Prostate gland (tissue), 2 donors: ENCODE measurements at regions not wholly inside any gene's neighbourhood (a gene's known extent, or its start where the extent isn't known, plus 50 kb on each side); places are given as distances from the start of the nearest gene placed in this dataset.

ENCODE experiments used
- CTCF ChIP-seq, 4 experiments: fragments of 200-600 bp in 2 of 4; fragments of 450-650 bp in 2 of 4; sonication (generic) in 2 of 4; IDR thresholded peaks; 1 replicate in 3 of 4; 2 replicates in 1 of 4; pipeline ENCODE4 v1.5.1; 2016 to 2019; ENCODE audit warnings: antibody characterized with exemption in 4 of 4, mild to moderate bottlenecking in 2 of 4, moderate library complexity in 2 of 4
- POLR2A ChIP-seq: fragments of 450-650 bp; IDR thresholded peaks from one replicate; pipeline ENCODE4 v1.6.1; 2016; ENCODE audit warnings: antibody characterized with exemption, mild to moderate bottlenecking

DNA sequence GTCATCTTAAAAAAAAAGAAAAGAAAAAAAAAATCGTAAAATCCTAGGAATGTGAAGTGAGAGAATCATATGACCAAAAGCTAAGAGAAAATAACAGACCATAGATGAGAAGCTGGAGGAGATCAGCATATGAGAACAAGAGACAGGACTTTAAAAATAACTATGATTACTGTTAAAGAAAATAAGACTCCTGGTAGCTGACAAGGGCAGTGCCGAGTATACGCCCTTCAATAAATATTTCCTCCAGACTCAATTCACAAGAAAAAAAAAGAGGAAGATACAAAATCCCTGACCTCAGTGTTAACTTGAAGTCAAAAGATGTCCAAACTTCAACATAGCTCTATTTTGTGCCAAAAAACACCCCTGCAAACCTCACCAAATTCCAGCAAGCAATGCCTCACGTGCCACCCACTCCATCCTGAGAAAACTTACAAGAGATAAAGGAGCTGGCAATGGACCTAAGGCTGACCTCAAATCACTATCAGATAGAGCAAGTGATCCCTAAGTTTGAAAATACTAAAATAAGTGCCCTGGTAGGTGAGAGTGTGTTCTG is 817.2 kb downstream of the SOCS6 start:
- TF ChIP-seq CTCF (IDR thresholded peaks at IDR 0.05) = no peak
- no peak for TF ChIP-seq POLR2A
